HG02981 (cell line): ENCODE measurements at regions not wholly inside any gene's neighbourhood (a gene's known extent, or its start where the extent isn't known, plus 50 kb on each side); places are given as distances from the start of the nearest gene placed in this dataset.

Source experiments
- ATAC-seq: cut with Tn5 transposase; IDR thresholded peaks from one replicate; pipeline ENCODE4 v1.9.1; 2021; ENCODE audit warnings: mild to moderate bottlenecking, moderate library complexity; ENCODE audit not compliant: unreplicated experiment

- ATAC-seq: no peak
Observed at GRCh38 chr20:24813080-24813479, 136.0 kb upstream of the CST7 start.

GRCh38 chr20:24813496-24813895, 135.6 kb upstream of the CST7 start:
- no peak for ATAC-seq

GRCh38 chr20:24813936-24814335, 135.1 kb upstream of the CST7 start:
- no peak for ATAC-seq

GRCh38 chr20:24814556-24815195, 134.4 kb upstream of the CST7 start:
- no peak for ATAC-seq

- ATAC-seq: no peak
Observed at GRCh38 chr20:24815196-24815815, 133.8 kb upstream of the CST7 start.

- no peak for ATAC-seq
Observed at GRCh38 chr20:24815931-24816330, 133.1 kb upstream of the CST7 start.

- ATAC-seq: no peak
Observed at GRCh38 chr20:24816431-24816830, 132.6 kb upstream of the CST7 start.

GRCh38 chr20:24816907-24817306, 132.2 kb upstream of the CST7 start:
- ATAC-seq: no peak

- ATAC-seq: no peak
Observed at GRCh38 chr20:24817351-24817750, 131.7 kb upstream of the CST7 start.

GRCh38 chr20:24818056-24818455, 131.0 kb upstream of the CST7 start:
- ATAC-seq: no peak

- ATAC-seq: no peak
Observed at GRCh38 chr20:24819331-24819965, 129.6 kb upstream of the CST7 start.

GRCh38 chr20:24820345-24820744, 128.7 kb upstream of the CST7 start:
- ATAC-seq: no peak

GRCh38 chr20:24821391-24821790, 127.7 kb upstream of the CST7 start:
- no peak for ATAC-seq

GRCh38 chr20:24823176-24823784, 125.8 kb upstream of the CST7 start:
- no peak for ATAC-seq

- no peak for ATAC-seq
Observed at GRCh38 chr20:24823989-24824693, 124.9 kb upstream of the CST7 start.

GRCh38 chr20:24825591-24825990, 123.5 kb upstream of the CST7 start:
- ATAC-seq: no peak

GRCh38 chr20:24827603-24828295, 121.3 kb upstream of the CST7 start:
- no peak for ATAC-seq

- ATAC-seq: no peak
Observed at GRCh38 chr20:24828992-24829648, 119.9 kb upstream of the CST7 start.

- no peak for ATAC-seq
Observed at GRCh38 chr20:24829649-24830370, 119.3 kb upstream of the CST7 start.

GRCh38 chr20:24830649-24831048, 118.4 kb upstream of the CST7 start:
- ATAC-seq: no peak
